WTC11 (cell line): ENCODE measurements at regions not wholly inside any gene's neighbourhood (a gene's known extent, or its start where the extent isn't known, plus 50 kb on each side); places are given as distances from the start of the nearest gene placed in this dataset.
A peak's percentile ranks its signal among the peaks of the same experiment; 100 is the strongest.

Source experiments
- ATAC-seq: fragments of 200-7000 bp; cut with Tn5 transposase; 2 replicates; pipeline ENCODE4 v1.10.0; 2021; ENCODE audit warnings: mild to moderate bottlenecking, moderate library complexity
- CTCF ChIA-PET: fragments of 300-600 bp; sonication (Branson Sonifier 250); formaldehyde crosslinking; loops from one replicate; lab custom pipeline; 2021; ENCODE audit warnings: antibody characterized with exemption; lab: Charles Lee
- POLR2A ChIA-PET: fragments of 350-600 bp; sonication (Branson Sonifier 250); formaldehyde crosslinking; loops from one replicate; lab custom pipeline; 2021; ENCODE audit warnings: antibody characterized with exemption; lab: Charles Lee
- DNase-seq: peaks from one replicate; pipeline ENCODE4 v3.0.0; 2021; ENCODE audit warnings: low spot score
- H3K27ac Mint-ChIP-seq: 2 replicates; pipeline ENCODE4 v1.8.0; 2021; ENCODE audit warnings: mixed read lengths
- H3K27me3 Mint-ChIP-seq: 2 replicates; pipeline ENCODE4 v1.8.0; 2021; ENCODE audit warnings: low read depth, mild to moderate bottlenecking, moderate library complexity, mixed read lengths
- H3K36me3 Mint-ChIP-seq: 2 replicates; pipeline ENCODE4 v1.8.0; 2021; ENCODE audit warnings: mixed read lengths
- H3K4me1 Mint-ChIP-seq: 2 replicates; pipeline ENCODE4 v1.8.0; 2022; ENCODE audit warnings: mixed read lengths
- H3K4me3 Mint-ChIP-seq: 2 replicates; pipeline ENCODE4 v1.8.0; 2021; ENCODE audit warnings: mild to moderate bottlenecking, moderate library complexity, mixed read lengths
- H3K9me3 Mint-ChIP-seq: 2 replicates; pipeline ENCODE4 v1.8.0; 2021; ENCODE audit warnings: mixed read lengths
- CREB1 ChIP-seq: sonication (generic); formaldehyde crosslinking; IDR thresholded peaks from 2 replicates; pipeline ENCODE4 v1.8.0; 2023; ENCODE audit warnings: mild to moderate bottlenecking, missing genetic modification reagents
- ELF4 ChIP-seq: sonication (generic); formaldehyde crosslinking; IDR thresholded peaks from 2 replicates; pipeline ENCODE4 v1.8.1; 2022; ENCODE audit warnings: low read depth, mild to moderate bottlenecking, moderate library complexity, missing genetic modification reagents
- FOXP4 ChIP-seq: sonication (generic); formaldehyde crosslinking; IDR thresholded peaks from 2 replicates; pipeline ENCODE4 v1.8.0; 2022; ENCODE audit warnings: mild to moderate bottlenecking, missing genetic modification reagents
- MLX ChIP-seq: sonication (generic); formaldehyde crosslinking; IDR thresholded peaks from 2 replicates; pipeline ENCODE4 v1.8.1; 2023; ENCODE audit warnings: mild to moderate bottlenecking, missing genetic modification reagents, moderate library complexity
- NFATC4 ChIP-seq: fragments of 250-450 bp; sonication (Bioruptor Pico); IDR thresholded peaks from 2 replicates; pipeline ENCODE4 v1.9.0; 2021; ENCODE audit warnings: mild to moderate bottlenecking
- NFE2L1 ChIP-seq: sonication (generic); formaldehyde crosslinking; IDR thresholded peaks from 2 replicates; pipeline ENCODE4 v1.8.1; 2023; ENCODE audit warnings: missing genetic modification reagents
- NR3C1 ChIP-seq: sonication (generic); formaldehyde crosslinking; conservative IDR thresholded peaks from 2 replicates; pipeline ENCODE4 v1.8.1; 2023; ENCODE audit warnings: low read depth, mild to moderate bottlenecking, missing genetic modification reagents
- PRDM15 ChIP-seq: sonication (generic); formaldehyde crosslinking; IDR thresholded peaks from 2 replicates; pipeline ENCODE4 v1.8.0; 2022; ENCODE audit warnings: missing genetic modification reagents
- TEAD1 ChIP-seq: sonication (generic); formaldehyde crosslinking; IDR thresholded peaks from 2 replicates; pipeline ENCODE4 v1.8.0; 2022; ENCODE audit warnings: mild to moderate bottlenecking, missing genetic modification reagents
- ZNF121 ChIP-seq: sonication (generic); formaldehyde crosslinking; IDR thresholded peaks from 2 replicates; pipeline ENCODE4 v1.8.0; 2023; ENCODE audit warnings: missing genetic modification reagents
- ZNF138 ChIP-seq: sonication (generic); formaldehyde crosslinking; conservative IDR thresholded peaks from 2 replicates; pipeline ENCODE4 v1.8.1; 2022; ENCODE audit warnings: mild to moderate bottlenecking, moderate library complexity, missing genetic modification reagents
- ZNF263 ChIP-seq: sonication (generic); formaldehyde crosslinking; IDR thresholded peaks from 2 replicates; pipeline ENCODE4 v1.8.1; 2022; ENCODE audit warnings: low read depth, mild to moderate bottlenecking, moderate library complexity, missing genetic modification reagents
- ZNF671 ChIP-seq: fragments of 250-450 bp; sonication (Bioruptor Pico); IDR thresholded peaks from 2 replicates; pipeline ENCODE4 v1.8.0; 2021; ENCODE audit warnings: mild to moderate bottlenecking

GRCh38 chr11:28571371-28571770, 463.2 kb downstream of the METTL15 start (continued):
- TF ChIP-seq MLX (CRISPR knock-in tag) (no peak), PRDM15 (CRISPR knock-in tag) (no peak), NFATC4 (CRISPR knock-in tag) (no peak)
- TF ChIP-seq, all 79 proteins: peak for 0

- peaks cover 5% of the 10 kb centered on the region; the same call in 1 of the 2 replicates for H3K4me1 Mint-ChIP-seq
- H3K4me3 Mint-ChIP-seq = no peak overlapping the region
Measured at GRCh38 chr11:28569106-28569505, 460.9 kb downstream of the METTL15 start.

GRCh38 chr11:28566339-28567089, 458.3 kb downstream of the METTL15 start:
- H3K4me3 Mint-ChIP-seq = peak overlapping the region; percentile 46
- ATAC-seq = peak; percentile 96
- CTCF ChIA-PET = interaction anchor here (0.6 to 1.2 kb wide), 3 partner anchors 30 to 108 kb away, joined by 3 to 4 read pairs (median 3); no protein-coding TSS in a partner anchor
- peak; percentile 54 for DNase-seq
- POLR2A ChIA-PET = interaction anchor here (0.5 kb wide), 1 partner anchor 470 kb away, joined by 6 read pairs; no protein-coding TSS in a partner anchor
- H3K27me3 Mint-ChIP-seq = peaks cover 81% of the 10 kb centered on the region
- H3K9me3 Mint-ChIP-seq = no peaks in the 10 kb centered on the region
- no peaks in the 10 kb centered on the region for H3K36me3 Mint-ChIP-seq
- no peak overlapping the region for H3K27ac Mint-ChIP-seq
- H3K4me1 Mint-ChIP-seq = peaks cover 5% of the 10 kb centered on the region; the same call in 1 of the 2 replicates
- TF ChIP-seq TEAD1 (0 out of 2 replicates have a peak, but pooled peaks have one; percentile 29), NR3C1 (CRISPR knock-in tag) (no peak), FOXP4 (no peak)
- TF ChIP-seq, all 79 proteins: peak for 1

More at GRCh38 chr11:28569106-28569505, 460.9 kb downstream of the METTL15 start:
- no peak for TF ChIP-seq CREB1 (CRISPR knock-in tag)
- TF ChIP-seq MLX (CRISPR knock-in tag) = no peak
- TF ChIP-seq ZNF121 (CRISPR knock-in tag) = no peak
- TF ChIP-seq ELF4 (CRISPR knock-in tag) = no peak
- TF ChIP-seq NFE2L1 (CRISPR knock-in tag) = no peak
- CTCF ChIA-PET = interaction anchor here (0.7 kb wide), 1 partner anchor 60 kb away, joined by 3 read pairs; no protein-coding TSS in a partner anchor
- peaks cover 66% of the 10 kb centered on the region for H3K27me3 Mint-ChIP-seq
- H3K9me3 Mint-ChIP-seq = no peaks in the 10 kb centered on the region
- DNase-seq (no peak), ATAC-seq (no peak)
- no peaks in the 10 kb centered on the region for H3K36me3 Mint-ChIP-seq
- POLR2A ChIA-PET = no interaction called here
- no peak overlapping the region for H3K27ac Mint-ChIP-seq

GRCh38 chr11:28559492-28559891, 451.3 kb downstream of the METTL15 start:
- ChIA-PET CTCF (interaction anchor here (0.8 kb wide), 1 partner anchor 600 kb away, joined by 3 read pairs; no protein-coding TSS in a partner anchor), POLR2A (no interaction called here)
- Mint-ChIP-seq H3K27me3 (peaks cover 100% of the 10 kb centered on the region), H3K4me3 (no peak overlapping the region), H3K9me3 (no peaks in the 10 kb centered on the region), H3K36me3 (no peaks in the 10 kb centered on the region), H3K4me1 (peaks cover 5% of the 10 kb centered on the region), H3K27ac (no peak overlapping the region)
- no peak for TF ChIP-seq ZNF671 (CRISPR knock-in tag)
- TF ChIP-seq ZNF138 (CRISPR knock-in tag) = no peak
- TF ChIP-seq ZNF263 = no peak
- ATAC-seq = peak; percentile 60
- peak; percentile 11 for DNase-seq
